DOHH2 (cell line): ENCODE measurements at regions not wholly inside any gene's neighbourhood (a gene's known extent, or its start where the extent isn't known, plus 50 kb on each side); places are given as distances from the start of the nearest gene placed in this dataset.

ENCODE experiments used
- H3F3A ChIP-seq: fragments of 200-600 bp; sonication (generic), shearing (Covaris generic); 2 replicates; pipeline ENCODE4 v1.6.0; 2016; ENCODE audit warnings: antibody characterized with exemption, mild to moderate bottlenecking; ENCODE audit not compliant: control insufficient read depth, insufficient read depth
- H3K27ac ChIP-seq: fragments of 200-600 bp; sonication (generic); 2 replicates; pipeline ENCODE4 v1.5.1; 2014; ENCODE audit warnings: low read depth, mild to moderate bottlenecking, low read length, moderate library complexity
- H3K27me3 ChIP-seq: fragments of 200-600 bp; sonication (generic); 2 replicates; pipeline ENCODE4 v1.6.1; 2014; ENCODE audit warnings: mild to moderate bottlenecking, low read length, mixed read lengths; ENCODE audit not compliant: control insufficient read depth
- H3K36me3 ChIP-seq: fragments of 200-600 bp; sonication (generic); 2 replicates; pipeline ENCODE4 v1.6.1; 2014; ENCODE audit warnings: mild to moderate bottlenecking, low read length, moderate library complexity, mixed read lengths; ENCODE audit not compliant: control insufficient read depth
- H3K4me1 ChIP-seq: fragments of 200-600 bp; sonication (generic); 2 replicates; pipeline ENCODE4 v1.6.1; 2014; ENCODE audit warnings: mild to moderate bottlenecking, low read length, mixed read lengths; ENCODE audit not compliant: control insufficient read depth
- H3K4me2 ChIP-seq: fragments of 200-600 bp; sonication (generic); 2 replicates; pipeline ENCODE4 v1.6.0; 2014; ENCODE audit warnings: mild to moderate bottlenecking, low read length, moderate library complexity
- H3K4me3 ChIP-seq: fragments of 200-600 bp; sonication (generic); 2 replicates; pipeline ENCODE4 v1.5.1; 2014; ENCODE audit warnings: mild to moderate bottlenecking, low read length, mixed read lengths
- H3K79me2 ChIP-seq: fragments of 200-600 bp; sonication (generic); 2 replicates; pipeline ENCODE4 v1.6.1; 2014; ENCODE audit warnings: mild to moderate bottlenecking, low read length, mixed read lengths; ENCODE audit not compliant: control insufficient read depth
- H3K9me2 ChIP-seq: fragments of 200-600 bp; sonication (generic); replicated peaks from 2 replicates; pipeline ENCODE4 v1.6.1; 2014; ENCODE audit warnings: mild to moderate bottlenecking, low read length, mixed read lengths; ENCODE audit not compliant: control insufficient read depth
- H3K9me3 ChIP-seq: fragments of 200-600 bp; sonication (generic); 2 replicates; pipeline ENCODE4 v1.6.1; 2014; ENCODE audit warnings: antibody characterized with exemption, low read length, mixed read lengths; ENCODE audit not compliant: control insufficient read depth, insufficient read depth
- H4K20me1 ChIP-seq: fragments of 200-600 bp; sonication (generic); 2 replicates; pipeline ENCODE4 v1.6.0; 2014; ENCODE audit warnings: low read depth, mild to moderate bottlenecking, antibody characterized with exemption, low read length, moderate library complexity; ENCODE audit not compliant: control insufficient read depth, insufficient read depth
- CTCF ChIP-seq: fragments of 200-600 bp; sonication (generic); IDR thresholded peaks from one replicate; pipeline ENCODE4 v1.5.1; 2014; ENCODE audit warnings: antibody characterized with exemption, mild to moderate bottlenecking, low read depth, low read length; ENCODE audit not compliant: poor library complexity, severe bottlenecking
- EZH2phosphoT487 ChIP-seq: fragments of 200-600 bp; sonication (generic); IDR thresholded peaks from 2 replicates; pipeline ENCODE4 v1.6.1; 2017; ENCODE audit warnings: borderline replicate concordance, mild to moderate bottlenecking, antibody characterized with exemption, low read length, moderate library complexity, mixed read lengths

GRCh38 chr10:2111965-2112364 lies 374.6 kb upstream of the ADARB2 start:
- TF ChIP-seq CTCF (no peak), EZH2phosphoT487 (no peak)
- H3K4me3 ChIP-seq: no peak overlapping the region
- H3K9me3 ChIP-seq: no peaks in the 10 kb centered on the region

GRCh38 chr10:2108496-2108895 lies 371.2 kb upstream of the ADARB2 start:
- Histone ChIP-seq H3K9me2 (no peaks in the 10 kb centered on the region), H3K4me2 (no peak overlapping the region), H3K4me3 (no peak overlapping the region), H3K9me3 (no peaks in the 10 kb centered on the region), H3K27ac (no peak overlapping the region), H3K4me1 (no peaks in the 10 kb centered on the region), H3K27me3 (no peaks in the 10 kb centered on the region), H3K36me3 (no peaks in the 10 kb centered on the region), H4K20me1 (no peaks in the 10 kb centered on the region), H3F3A (no peaks in the 10 kb centered on the region), H3K79me2 (no peaks in the 10 kb centered on the region)
- no peak for TF ChIP-seq CTCF

More at GRCh38 chr10:2111965-2112364, 374.6 kb upstream of the ADARB2 start:
- Histone ChIP-seq H3K9me2 (no peaks in the 10 kb centered on the region), H3K4me2 (no peak overlapping the region), H3F3A (no peaks in the 10 kb centered on the region), H4K20me1 (no peaks in the 10 kb centered on the region), H3K27ac (no peak overlapping the region), H3K36me3 (no peaks in the 10 kb centered on the region), H3K79me2 (no peaks in the 10 kb centered on the region), H3K4me1 (no peaks in the 10 kb centered on the region), H3K27me3 (no peaks in the 10 kb centered on the region)

GRCh38 chr10:2106641-2107040 lies 369.3 kb upstream of the ADARB2 start:
- Histone ChIP-seq H3K4me3 (no peak overlapping the region), H4K20me1 (no peaks in the 10 kb centered on the region), H3F3A (no peaks in the 10 kb centered on the region), H3K36me3 (no peaks in the 10 kb centered on the region), H3K9me3 (no peaks in the 10 kb centered on the region), H3K79me2 (no peaks in the 10 kb centered on the region), H3K9me2 (no peaks in the 10 kb centered on the region), H3K27me3 (no peaks in the 10 kb centered on the region), H3K4me2 (no peak overlapping the region), H3K27ac (no peak overlapping the region), H3K4me1 (no peaks in the 10 kb centered on the region)
- TF ChIP-seq CTCF (no peak), EZH2phosphoT487 (no peak)

- no peaks in the 10 kb centered on the region for H3K9me3 ChIP-seq
- H3K79me2 ChIP-seq: no peaks in the 10 kb centered on the region
- no peak for TF ChIP-seq CTCF
- no peak for TF ChIP-seq EZH2phosphoT487
Observed at GRCh38 chr10:2099321-2099720, 362.0 kb upstream of the ADARB2 start.

More at GRCh38 chr10:2099321-2099720, 362.0 kb upstream of the ADARB2 start:
- Histone ChIP-seq H3K27me3 (no peaks in the 10 kb centered on the region), H3K4me2 (no peak overlapping the region), H3K9me2 (no peaks in the 10 kb centered on the region), H3K4me1 (no peaks in the 10 kb centered on the region), H3F3A (no peaks in the 10 kb centered on the region), H3K36me3 (no peaks in the 10 kb centered on the region), H4K20me1 (no peaks in the 10 kb centered on the region), H3K4me3 (no peak overlapping the region), H3K27ac (no peak overlapping the region)
